ENCODE measurements at regions not wholly inside any gene's neighbourhood (a gene's known extent, or its start where the extent isn't known, plus 50 kb on each side); places are given as distances from the start of the nearest gene placed in this dataset.

- intact Hi-C loops (cut with micrococcal nuclease), result no loop called here
- RAD21 ChIA-PET (ENCODE audit: low non-redundant PET in 1 of 2, low total read pairs in 2 of 2, uncharacterized antibody in 2 of 2, unreplicated experiment in 2 of 2), result no interaction called here
- POLR2A ChIA-PET, result no interaction called here
- CTCF ChIA-PET, result no interaction called here
- no peak overlapping the region for H3K4me2 ChIP-seq (ENCODE audit: low read length)
- no TSS peak for BruUV-seq (replicated peaks)
- no peaks in the 10 kb centered on the region for H3K4me1 ChIP-seq (ENCODE audit: control insufficient read depth in 1 of 2, insufficient read depth in 2 of 2, low read length in 2 of 2)
- H2AFZ ChIP-seq (ENCODE audit: low read depth, low read length, poor library complexity, severe bottlenecking), result no peak overlapping the region
- TF ChIP-seq YY1 (IDR thresholded peaks at IDR 0.05; ENCODE audit: extremely low read depth, insufficient replicate concordance, low read depth, low read length), result no peak
- H3K9me2 ChIP-seq (ENCODE audit: insufficient read depth), result no peaks in the 10 kb centered on the region
- H3K9me3 ChIP-seq (ENCODE audit: control insufficient read depth in 1 of 2, insufficient read depth in 1 of 2, low read depth in 1 of 2, low read length in 2 of 2), result no peaks in the 10 kb centered on the region; a peak in 1 of 4 replicates
- no peak for ATAC-seq
- H3K27ac ChIP-seq (ENCODE audit: low read depth, low read length), result no peak overlapping the region
- H3K4me3 ChIP-seq (replicated peaks in 1 of 2; ENCODE audit: low read depth in 1 of 2, low read length in 2 of 2), result no peak overlapping the region
- DNase-seq (ENCODE audit: low read depth, low spot score), result no peak
- H3K36me3 ChIP-seq (ENCODE audit: control insufficient read depth in 1 of 2, insufficient read depth in 2 of 2, low read length in 2 of 2), result no peaks in the 10 kb centered on the region
- H3K27me3 ChIP-seq (ENCODE audit: insufficient read depth, low read length), result no peaks in the 10 kb centered on the region
- no peak overlapping the region for H3K9ac ChIP-seq (ENCODE audit: low read length)
- no peaks in the 10 kb centered on the region for H4K20me1 ChIP-seq (ENCODE audit: insufficient read depth)
- H3K79me2 ChIP-seq (ENCODE audit: insufficient read depth, low read length), result no peaks in the 10 kb centered on the region
These were observed 916.2 kb downstream of the NXPH1 start for GRCh38 chr7:9349625-9350024.

- Histone ChIP-seq H2AFZ (ENCODE audit: low read depth, low read length, poor library complexity, severe bottlenecking) (no peak overlapping the region), H3K4me1 (ENCODE audit: control insufficient read depth in 1 of 2, insufficient read depth in 2 of 2, low read length in 2 of 2) (no peaks in the 10 kb centered on the region), H3K79me2 (ENCODE audit: insufficient read depth, low read length) (no peaks in the 10 kb centered on the region), H3K27ac (ENCODE audit: low read depth, low read length) (no peak overlapping the region), H3K9me2 (ENCODE audit: insufficient read depth) (no peaks in the 10 kb centered on the region), H3K9ac (ENCODE audit: low read length) (no peak overlapping the region), H4K20me1 (ENCODE audit: insufficient read depth) (no peaks in the 10 kb centered on the region), H3K27me3 (ENCODE audit: insufficient read depth, low read length) (no peaks in the 10 kb centered on the region), H3K9me3 (ENCODE audit: control insufficient read depth in 1 of 2, insufficient read depth in 1 of 2, low read depth in 1 of 2, low read length in 2 of 2) (peaks cover 0 to 13% of the 10 kb centered on the region in 2 experiments; a peak in 3 of 4 replicates), H3K4me2 (ENCODE audit: low read length) (no peak overlapping the region), H3K4me3 (replicated peaks in 1 of 2; ENCODE audit: low read depth in 1 of 2, low read length in 2 of 2) (no peak overlapping the region), H3K36me3 (ENCODE audit: control insufficient read depth in 1 of 2, insufficient read depth in 2 of 2, low read length in 2 of 2) (no peaks in the 10 kb centered on the region)
- DNase-seq (ENCODE audit: low read depth, low spot score), result no peak
- ChIA-PET CTCF (no interaction called here), RAD21 (ENCODE audit: low non-redundant PET in 1 of 2, low total read pairs in 2 of 2, uncharacterized antibody in 2 of 2, unreplicated experiment in 2 of 2) (no interaction called here), POLR2A (no interaction called here)
- ATAC-seq, result no peak
- BruUV-seq (replicated peaks), result no TSS peak
- intact Hi-C loops (cut with micrococcal nuclease), result no loop called here
- TF ChIP-seq SIN3A (IDR thresholded peaks at IDR 0.05; ENCODE audit: low read depth) (no peak), ZBTB33 (IDR thresholded peaks at IDR 0.05; ENCODE audit: extremely low read depth, insufficient replicate concordance, low read length) (no peak), FOSL1 (IDR thresholded peaks at IDR 0.05; ENCODE audit: low read depth) (no peak), ATF3 (IDR thresholded peaks at IDR 0.05) (no peak), REST (IDR thresholded peaks at IDR 0.05; ENCODE audit: low read depth) (no peak), ELF1 (IDR thresholded peaks at IDR 0.05; ENCODE audit: borderline replicate concordance, low read depth) (no peak), JUND (IDR thresholded peaks at IDR 0.05) (no peak), EZH2phosphoT487 (IDR thresholded peaks at IDR 0.05; ENCODE audit: borderline replicate concordance) (no peak), EZH2 (IDR thresholded peaks at IDR 0.05) (no peak), ZFX (IDR thresholded peaks at IDR 0.05) (no peak)
These were observed 957.8 kb downstream of the NXPH1 start for GRCh38 chr7:9391221-9391620.
